GM19193 (cell line): ENCODE measurements at regions not wholly inside any gene's neighbourhood (a gene's known extent, or its start where the extent isn't known, plus 50 kb on each side); places are given as distances from the start of the nearest gene placed in this dataset.

Experiments used
- POLR2A ChIP-seq: IDR thresholded peaks from 4 replicates; pipeline ENCODE4 v1.6.1; 2011; ENCODE audit not compliant: insufficient read depth, insufficient read length; ENCODE audit errors: extremely low read depth

DNA sequence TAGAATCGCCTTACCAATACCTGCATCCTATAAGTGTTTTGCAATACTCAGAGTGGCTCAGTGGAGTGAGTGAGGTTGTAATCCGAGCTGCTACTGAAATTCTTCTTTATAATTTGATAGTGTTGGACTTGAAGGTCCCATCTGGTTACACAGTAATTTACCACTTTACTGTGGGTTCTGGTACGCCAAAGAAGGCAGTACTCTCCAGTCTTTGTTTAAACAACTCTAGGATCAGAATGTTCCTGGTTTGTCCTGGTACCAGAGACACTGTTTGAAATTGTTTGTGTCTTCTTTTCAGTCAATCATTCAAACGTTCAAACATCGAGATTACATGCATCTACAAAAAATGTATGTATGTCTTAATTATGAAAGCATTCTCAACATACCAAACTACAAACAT, 51.3 kb upstream of the AMN1 start:
- TF ChIP-seq POLR2A: no peak

GRCh38 chr12:31778687-31779086, 49.9 kb upstream of the AMN1 start:
- no peak for TF ChIP-seq POLR2A
